Hematopoietic multipotent progenitor cell (in vitro differentiated cells): ENCODE measurements at regions not wholly inside any gene's neighbourhood (a gene's known extent, or its start where the extent isn't known, plus 50 kb on each side); places are given as distances from the start of the nearest gene placed in this dataset.
A peak's percentile ranks its signal among the peaks of the same experiment; 100 is the strongest.
"Not testable (repeated sequence)": the region's sequence is repeated elsewhere in the genome, so short reads cannot be mapped to it uniquely, and the experiment has no call there.

ENCODE experiments used
- DNase-seq, 3 donors: peaks; one replicate each; pipeline ENCODE4 v3.0.0-alpha.2; 2011 to 2015; ENCODE audit warnings: low read depth in 2 of 3, low spot score in 2 of 3

DNA sequence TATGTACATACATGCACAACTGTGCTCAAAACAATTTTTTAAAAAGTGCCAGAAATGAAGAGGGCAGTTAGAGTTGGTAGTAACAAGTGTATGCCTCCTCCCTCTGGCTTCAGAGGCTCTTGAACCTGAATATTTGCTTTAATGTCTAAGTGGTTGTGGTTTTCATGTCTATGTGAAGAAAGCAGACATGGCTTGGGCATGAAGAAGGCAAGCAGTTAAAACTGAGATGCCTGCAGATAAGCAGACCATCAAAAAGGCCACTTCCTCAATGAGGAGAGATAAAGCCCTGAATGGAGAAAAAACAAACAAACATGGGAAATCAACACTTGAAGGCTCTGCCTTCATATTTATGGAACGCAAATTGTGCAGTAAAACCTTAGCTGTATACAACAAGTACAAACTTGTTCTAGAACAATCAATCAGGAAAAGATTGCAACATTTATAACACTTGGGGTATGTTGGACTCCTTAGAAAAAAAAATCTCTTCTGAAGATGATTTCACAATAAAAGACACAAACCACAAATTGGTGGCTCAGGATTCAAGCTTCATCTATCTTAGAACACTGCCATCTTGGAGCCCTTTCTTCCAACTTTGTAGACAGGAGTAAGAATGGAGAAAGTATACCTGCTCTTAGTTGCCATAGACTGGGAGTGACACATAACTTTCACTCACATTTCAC, 52.7 kb upstream of the PLA2G4A start:
- peak in 1 of 3 donors; percentile 53 for DNase-seq

- no peak for DNase-seq
These were observed 53.7 kb upstream of the PLA2G4A start for GRCh38 chr1:186775036-186775435.

DNA sequence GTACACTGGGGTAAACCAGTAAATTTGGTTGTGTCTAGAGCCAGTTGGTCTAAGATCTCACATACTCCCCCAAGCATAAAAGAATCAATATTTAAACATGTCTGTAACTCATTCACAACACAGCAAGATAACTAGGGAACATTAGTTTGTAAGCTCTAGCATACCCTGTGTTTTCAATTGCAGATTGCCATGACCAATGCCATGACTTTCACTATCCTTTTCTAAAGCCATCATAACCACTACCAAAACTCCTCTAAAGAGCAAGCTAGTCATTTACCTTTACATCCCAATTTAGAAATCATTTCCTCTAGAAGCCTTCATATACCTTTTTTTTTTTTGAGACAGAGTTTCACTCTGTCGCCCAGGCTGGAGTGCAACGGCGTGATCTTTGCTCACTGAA, 56.5 kb upstream of the PLA2G4A start:
- no peak for DNase-seq

- no peak for DNase-seq
These were observed 58.3 kb upstream of the PLA2G4A start for GRCh38 chr1:186770421-186770820.

DNA sequence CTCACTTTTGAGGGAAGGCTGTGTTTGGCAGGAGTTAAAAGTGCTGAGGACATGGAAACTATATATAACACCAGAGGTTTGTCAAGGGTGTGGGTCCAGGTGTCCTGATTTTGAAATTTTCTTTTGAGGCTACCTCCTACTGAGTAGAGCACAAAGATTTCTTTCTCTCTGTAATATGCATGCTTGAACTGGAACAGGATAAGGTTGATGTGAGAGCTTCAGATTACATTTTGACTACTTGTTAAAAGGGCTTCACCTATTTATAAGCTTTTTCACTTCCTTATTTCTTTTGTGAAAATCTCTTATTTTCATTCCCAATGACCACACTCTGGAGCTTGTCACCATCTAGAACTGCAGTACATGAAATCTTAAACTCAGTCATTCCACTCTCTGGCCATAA, 59.8 kb upstream of the PLA2G4A start:
- no peak for DNase-seq

GRCh38 chr1:186765446-186765845, 63.3 kb upstream of the PLA2G4A start:
- DNase-seq: no peak

- no peak for DNase-seq
These were observed 65.6 kb upstream of the PLA2G4A start for GRCh38 chr1:186763107-186763506.

DNA sequence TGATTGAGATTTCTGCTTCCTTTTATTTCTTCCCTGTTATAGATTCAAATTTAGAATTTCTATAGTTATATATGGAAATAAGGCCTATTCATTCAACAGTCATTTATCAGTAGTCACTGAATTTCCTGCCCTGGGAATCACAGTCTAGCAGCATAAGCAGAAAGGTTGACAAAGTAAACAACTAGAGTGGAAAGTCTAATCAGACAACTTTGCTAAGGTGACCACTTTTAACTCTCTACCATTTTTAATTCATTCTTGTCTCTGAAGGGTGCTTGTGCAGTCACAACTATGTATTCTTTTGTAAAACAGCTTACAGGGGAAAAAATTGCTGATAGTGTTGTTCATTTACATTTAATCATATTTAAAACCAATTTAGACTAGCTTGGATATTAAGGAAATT, 66.1 kb upstream of the PLA2G4A start:
- no peak for DNase-seq

- DNase-seq: no peak
These were observed 67.4 kb upstream of the PLA2G4A start for GRCh38 chr1:186761358-186761757.

DNA sequence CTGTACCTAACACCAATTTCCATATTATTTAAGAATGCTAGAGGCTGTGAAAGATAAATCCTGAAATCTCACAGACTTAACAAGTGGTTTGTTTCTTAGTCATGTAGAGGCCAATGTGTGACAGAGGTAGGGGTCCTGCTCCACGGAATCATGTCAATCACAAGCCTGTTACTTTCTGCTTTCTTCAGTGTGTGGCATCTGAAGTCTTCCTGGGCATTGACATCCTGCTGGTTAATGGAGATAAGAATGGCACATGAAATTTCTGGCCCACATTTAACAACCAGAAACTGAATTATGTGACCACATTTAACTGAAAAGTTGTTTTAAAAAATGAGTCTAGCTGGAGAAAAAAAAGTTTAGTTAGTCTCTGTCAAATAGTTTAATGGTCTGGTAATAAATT, 68.3 kb upstream of the PLA2G4A start:
- peak in 2 of 3 donors; percentile 37 to 81 for DNase-seq

GRCh38 chr1:186758896-186759606, 69.7 kb upstream of the PLA2G4A start:
- DNase-seq: not testable (repeated sequence)

DNA sequence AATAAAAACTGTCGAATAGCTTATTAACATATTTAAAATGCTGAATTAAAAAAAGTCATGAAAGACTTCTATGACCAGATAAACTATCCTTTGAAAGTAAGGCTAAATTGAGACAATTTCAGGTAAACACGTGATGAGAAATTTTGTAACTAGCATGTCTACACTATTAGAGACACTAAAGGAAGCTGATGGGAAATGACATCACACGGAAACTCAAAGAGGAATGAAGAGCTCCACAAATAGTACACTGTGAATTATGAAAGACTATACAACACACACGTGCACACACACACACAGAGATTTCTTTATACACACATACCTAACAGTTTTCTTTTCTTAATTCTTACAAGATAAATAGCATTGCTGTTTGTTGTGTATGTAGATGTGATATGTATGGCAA, 70.9 kb upstream of the PLA2G4A start:
- DNase-seq: no peak

- no peak for DNase-seq
These were observed 74.1 kb upstream of the PLA2G4A start for GRCh38 chr1:186754542-186755145.

- DNase-seq: no peak
These were observed 73.0 kb upstream of the PTGS2 start for GRCh38 chr1:186753241-186753640.

GRCh38 chr1:186750257-186750656, 70.0 kb upstream of the PTGS2 start:
- no peak for DNase-seq

- no peak for DNase-seq
These were observed 69.6 kb upstream of the PTGS2 start for GRCh38 chr1:186749820-186750219.

DNA sequence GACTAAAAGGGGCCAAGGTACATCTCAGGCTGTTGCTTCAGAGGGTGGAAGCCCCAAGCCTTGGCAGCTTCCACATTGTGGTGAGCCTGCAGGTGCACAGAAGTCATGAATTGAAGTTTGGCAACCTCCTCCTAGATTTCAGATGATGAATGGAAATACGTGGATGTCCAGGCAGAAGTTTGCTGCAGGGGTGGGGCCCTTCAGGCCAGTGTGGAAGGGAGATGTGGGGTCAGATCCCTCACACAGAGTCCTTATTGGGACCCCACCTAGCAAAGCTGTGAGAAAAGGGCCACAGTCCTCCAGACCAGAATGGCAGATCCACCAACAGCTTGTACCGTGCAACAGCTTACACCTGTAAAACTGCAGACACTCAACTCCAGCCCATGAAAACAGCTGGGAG, 67.4 kb upstream of the PTGS2 start:
- DNase-seq: no peak

- no peak for DNase-seq
These were observed 65.4 kb upstream of the PTGS2 start for GRCh38 chr1:186745531-186746146.

GRCh38 chr1:186741640-186742039, 61.4 kb upstream of the PTGS2 start:
- DNase-seq: no peak

GRCh38 chr1:186740324-186740723, 60.1 kb upstream of the PTGS2 start:
- no peak for DNase-seq

DNA sequence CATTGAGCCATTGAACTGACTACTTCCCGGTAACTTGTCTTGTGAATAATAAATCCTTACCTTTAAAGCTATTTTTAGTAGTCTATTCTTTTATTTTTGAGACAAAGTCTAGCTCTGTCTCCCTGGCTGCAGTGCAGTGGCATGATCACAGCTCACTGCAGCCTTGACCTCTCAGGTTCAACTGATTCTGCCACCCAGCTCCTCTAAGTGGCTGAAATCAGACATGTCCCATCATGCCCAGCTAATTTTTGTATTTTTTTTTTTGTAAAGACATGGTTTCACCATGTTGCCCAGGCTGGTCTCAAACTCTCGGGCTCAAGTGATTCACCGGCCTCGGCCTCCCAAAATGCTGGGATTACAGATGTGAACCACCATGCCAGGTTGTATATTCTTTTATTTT, 59.3 kb upstream of the PTGS2 start:
- no peak for DNase-seq

- DNase-seq: peak in 2 of 3 donors; percentile 12 to 70
These were observed 58.7 kb upstream of the PTGS2 start for GRCh38 chr1:186738926-186739325.
